A673 (cell line): ENCODE measurements at regions not wholly inside any gene's neighbourhood (a gene's known extent, or its start where the extent isn't known, plus 50 kb on each side); places are given as distances from the start of the nearest gene placed in this dataset.

Source experiments
- BruUV-seq: library from RNA; stranded (reverse); fragments of 400-500 nt; replicated peaks from 2 replicates; lab custom pipeline; 2021; lab: Mats Ljungman, UMichigan
- CTCF ChIA-PET: fragments of 300-600 bp; sonication (Branson Sonifier 250); formaldehyde crosslinking; loops from one replicate; lab custom pipeline; 2022; ENCODE audit warnings: antibody characterized with exemption; lab: Charles Lee
- POLR2A ChIA-PET: fragments of 300-600 bp; sonication (Branson Sonifier 250); formaldehyde crosslinking; loops from one replicate; lab custom pipeline; 2022; ENCODE audit warnings: antibody characterized with exemption; ENCODE audit not compliant: low non-redundant PET; lab: Charles Lee
- DNase-seq: peaks from one replicate; pipeline ENCODE4 v3.0.0-alpha.2; 2015; ENCODE audit warnings: low spot score
- H3K27ac ChIP-seq: fragments of 200-600 bp; sonication (generic); 2 replicates; pipeline ENCODE4 v1.5.1; 2016; ENCODE audit warnings: mixed run types, low read depth, mild to moderate bottlenecking, mixed read lengths, antibody characterized with exemption, low read length; ENCODE audit not compliant: poor library complexity, severe bottlenecking
- H3K27me3 ChIP-seq: fragments of 200-600 bp; sonication (generic); replicated peaks from 2 replicates; pipeline ENCODE4 v1.6.1; 2017; ENCODE audit warnings: mixed run types, low read depth, mild to moderate bottlenecking, mixed read lengths, antibody characterized with exemption, low read length; ENCODE audit not compliant: insufficient read depth, poor library complexity
- H3K36me3 ChIP-seq: fragments of 200-600 bp; sonication (generic); 2 replicates; pipeline ENCODE4 v1.6.1; 2016; ENCODE audit warnings: mixed run types, mild to moderate bottlenecking, mixed read lengths, antibody characterized with exemption, low read length; ENCODE audit not compliant: insufficient read depth, poor library complexity, severe bottlenecking
- H3K4me1 ChIP-seq: fragments of 200-600 bp; sonication (generic); 2 replicates; pipeline ENCODE4 v1.6.1; 2017; ENCODE audit warnings: mixed run types, mild to moderate bottlenecking, mixed read lengths, antibody characterized with exemption, low read length; ENCODE audit not compliant: insufficient read depth, poor library complexity, severe bottlenecking
- H3K4me3 ChIP-seq: fragments of 200-600 bp; sonication (generic); 2 replicates; pipeline ENCODE4 v1.5.1; 2016; ENCODE audit warnings: low read depth, mixed run types, mild to moderate bottlenecking, mixed read lengths, low read length; ENCODE audit not compliant: poor library complexity, severe bottlenecking
- H3K9me3 ChIP-seq: fragments of 200-600 bp; sonication (generic); 2 replicates; pipeline ENCODE4 v1.6.1; 2016; ENCODE audit warnings: mixed run types, low read depth, mild to moderate bottlenecking, mixed read lengths, antibody characterized with exemption, low read length; ENCODE audit not compliant: poor library complexity, severe bottlenecking
- EZH2 ChIP-seq: fragments of 200-600 bp; sonication (generic); IDR thresholded peaks from 2 replicates; pipeline ENCODE4 v1.6.1; 2017; ENCODE audit warnings: borderline replicate concordance, low read depth, mild to moderate bottlenecking, mixed read lengths, antibody characterized with exemption, low read length; ENCODE audit not compliant: poor library complexity, severe bottlenecking
- intact Hi-C: fragments of 100-400 bp; cut with micrococcal nuclease; formaldehyde crosslinking; loops from one replicate; pipeline ENCODE4 v1.10.0; 2022; ENCODE audit not compliant: unreplicated experiment
- TF ChIP-seq, protein P1 (sequence below): fragments of 300-800, 200-600 bp; sonication (generic); conservative IDR thresholded peaks from 2 replicates; pipeline ENCODE4 v1.5.1; 2017; ENCODE audit warnings: low read depth, mild to moderate bottlenecking, antibody characterized with exemption, low read length, moderate library complexity, mixed read lengths

DNA sequence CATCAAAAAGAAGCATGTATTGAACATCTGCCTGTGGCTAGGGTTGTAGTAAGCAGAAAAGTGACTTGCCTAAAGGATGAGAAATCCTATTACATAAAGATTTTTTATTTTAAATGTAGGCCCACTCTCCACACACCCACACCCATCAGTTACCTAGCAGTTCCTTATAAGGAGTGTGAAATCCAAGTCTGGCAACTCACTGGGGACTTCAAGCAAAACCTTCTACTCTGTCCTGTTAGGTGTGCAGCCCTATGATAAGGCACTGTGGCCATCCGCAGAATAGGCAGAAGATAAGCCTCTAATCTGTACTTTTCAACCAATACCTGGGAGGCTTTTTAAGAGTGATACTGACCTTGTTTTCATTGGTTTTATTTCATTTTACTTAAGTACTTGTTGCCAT lies 52.7 kb upstream of the TJP1 start:
- Histone ChIP-seq H3K4me3 (no peak overlapping the region), H3K9me3 (no peaks in the 10 kb centered on the region), H3K27me3 (no peaks in the 10 kb centered on the region), H3K4me1 (no peaks in the 10 kb centered on the region), H3K27ac (no peak overlapping the region), H3K36me3 (no peaks in the 10 kb centered on the region)
- CTCF ChIA-PET: no interaction called here
- no peak for TF ChIP-seq EZH2
- BruUV-seq: no TSS peak
- intact Hi-C loops: no loop called here
- no peak for DNase-seq
- POLR2A ChIA-PET: interaction anchor here (0.6 kb wide), 1 partner anchor 11 kb away, joined by 3 read pairs; no protein-coding TSS in a partner anchor

- ChIA-PET POLR2A (no interaction called here), CTCF (no interaction called here)
- H3K9me3 ChIP-seq: no peaks in the 10 kb centered on the region
- intact Hi-C loops: no loop called here
- no peaks in the 10 kb centered on the region for H3K27me3 ChIP-seq
- no peaks in the 10 kb centered on the region for H3K36me3 ChIP-seq
- no peak overlapping the region for H3K4me3 ChIP-seq
- H3K27ac ChIP-seq: no peak overlapping the region
- H3K4me1 ChIP-seq: no peaks in the 10 kb centered on the region
- DNase-seq: no peak
- TF ChIP-seq EZH2: no peak
- TF ChIP-seq, protein P1, sequence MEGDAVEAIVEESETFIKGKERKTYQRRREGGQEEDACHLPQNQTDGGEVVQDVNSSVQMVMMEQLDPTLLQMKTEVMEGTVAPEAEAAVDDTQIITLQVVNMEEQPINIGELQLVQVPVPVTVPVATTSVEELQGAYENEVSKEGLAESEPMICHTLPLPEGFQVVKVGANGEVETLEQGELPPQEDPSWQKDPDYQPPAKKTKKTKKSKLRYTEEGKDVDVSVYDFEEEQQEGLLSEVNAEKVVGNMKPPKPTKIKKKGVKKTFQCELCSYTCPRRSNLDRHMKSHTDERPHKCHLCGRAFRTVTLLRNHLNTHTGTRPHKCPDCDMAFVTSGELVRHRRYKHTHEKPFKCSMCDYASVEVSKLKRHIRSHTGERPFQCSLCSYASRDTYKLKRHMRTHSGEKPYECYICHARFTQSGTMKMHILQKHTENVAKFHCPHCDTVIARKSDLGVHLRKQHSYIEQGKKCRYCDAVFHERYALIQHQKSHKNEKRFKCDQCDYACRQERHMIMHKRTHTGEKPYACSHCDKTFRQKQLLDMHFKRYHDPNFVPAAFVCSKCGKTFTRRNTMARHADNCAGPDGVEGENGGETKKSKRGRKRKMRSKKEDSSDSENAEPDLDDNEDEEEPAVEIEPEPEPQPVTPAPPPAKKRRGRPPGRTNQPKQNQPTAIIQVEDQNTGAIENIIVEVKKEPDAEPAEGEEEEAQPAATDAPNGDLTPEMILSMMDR: no peak
- no TSS peak for BruUV-seq
These were observed 51.7 kb upstream of the TJP1 start for GRCh38 chr15:29873947-29874411.

DNA sequence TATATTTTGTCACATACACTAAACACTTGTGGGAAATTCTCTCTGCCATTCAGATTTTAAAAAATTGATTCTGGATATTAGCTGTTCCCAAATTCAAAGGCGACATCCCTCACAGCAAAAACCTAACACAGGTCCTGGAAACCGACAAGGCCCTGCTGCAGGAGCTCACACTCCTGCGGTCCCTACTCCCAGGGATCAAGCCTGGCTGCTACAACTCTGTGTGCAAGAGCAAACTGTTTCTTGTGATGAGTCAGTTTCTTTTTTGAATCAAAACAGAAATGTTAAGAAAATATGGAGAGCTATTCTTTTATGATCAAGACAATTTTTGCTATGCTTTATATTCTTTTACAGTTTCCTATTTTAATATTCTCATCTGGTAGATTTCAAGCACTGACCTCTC lies 51.0 kb upstream of the TJP1 start:
- DNase-seq: no peak
- intact Hi-C loops: no loop called here
- Histone ChIP-seq H3K4me1 (no peaks in the 10 kb centered on the region), H3K9me3 (no peaks in the 10 kb centered on the region), H3K27ac (no peak overlapping the region), H3K4me3 (no peak overlapping the region), H3K36me3 (no peaks in the 10 kb centered on the region), H3K27me3 (no peaks in the 10 kb centered on the region)
- ChIA-PET CTCF (no interaction called here), POLR2A (no interaction called here)
- no peak for TF ChIP-seq EZH2
- TF ChIP-seq, protein P1: no peak
- BruUV-seq: no TSS peak

DNA sequence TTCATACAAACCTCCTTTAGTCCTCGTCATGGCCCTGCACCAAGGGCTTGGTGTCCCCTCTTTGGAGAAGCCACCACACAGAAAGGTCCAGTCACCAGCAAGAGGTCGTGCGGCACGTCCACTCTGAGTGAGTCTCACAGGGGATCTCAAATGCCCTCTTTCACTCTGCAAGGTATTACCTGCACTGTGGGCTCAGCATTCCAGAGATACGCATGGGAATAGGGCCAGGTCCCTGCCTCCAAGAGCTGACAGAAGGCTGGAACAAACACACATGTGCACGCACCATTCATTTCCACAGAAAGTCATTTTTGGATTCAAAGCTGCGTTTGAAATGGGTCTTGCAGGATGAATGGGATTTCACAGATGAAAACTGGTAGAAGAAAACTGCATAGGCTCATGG lies 50.4 kb upstream of the TJP1 start:
- ChIA-PET POLR2A (no interaction called here), CTCF (no interaction called here)
- DNase-seq: no peak
- no peak overlapping the region for H3K4me3 ChIP-seq
- no peaks in the 10 kb centered on the region for H3K9me3 ChIP-seq
- no TSS peak for BruUV-seq
- intact Hi-C loops: no loop called here
- H3K27ac ChIP-seq: no peak overlapping the region
- H3K4me1 ChIP-seq: no peaks in the 10 kb centered on the region
- H3K27me3 ChIP-seq: no peaks in the 10 kb centered on the region
- TF ChIP-seq, protein P1: no peak
- TF ChIP-seq EZH2: no peak
- no peaks in the 10 kb centered on the region for H3K36me3 ChIP-seq
